CD4-positive, alpha-beta T cell (primary cell): ENCODE measurements at regions not wholly inside any gene's neighbourhood (a gene's known extent, or its start where the extent isn't known, plus 50 kb on each side); places are given as distances from the start of the nearest gene placed in this dataset.

Experiments used
- ATAC-seq: fragments of 200-7000 bp; cut with Tn5 transposase; one replicate; pipeline ENCODE4 v1.10.0; 2022; ENCODE audit warnings: mild to moderate bottlenecking; ENCODE audit not compliant: poor library complexity
- CTCF ChIA-PET: fragments of 350-600 bp; sonication (Branson Sonifier 250); formaldehyde crosslinking; loops from one replicate; lab custom pipeline; 2021; ENCODE audit warnings: antibody characterized with exemption, inconsistent platforms; lab: Charles Lee
- POLR2A ChIA-PET: fragments of 350-600 bp; sonication (Branson Sonifier 250); formaldehyde crosslinking; loops from one replicate; lab custom pipeline; 2021; ENCODE audit warnings: antibody characterized with exemption, inconsistent platforms; lab: Charles Lee
- DNase-seq, 14 experiments: peaks; one replicate each; pipeline ENCODE4 v3.0.0-alpha.2; 2013 to 2020; ENCODE audit warnings: mixed read lengths in 2 of 14
- H3K27ac ChIP-seq, 2 donors: one replicate each; pipeline versions ENCODE4 v1.5.1 to v1.7.0; 2013; ENCODE audit warnings: low read length in 2 of 2, low read depth in 1 of 2, mild to moderate bottlenecking in 1 of 2
- H3K27me3 ChIP-seq, 2 experiments: 1 replicate in 1 of 2; 2 replicates in 1 of 2; pipeline versions ENCODE4 v1.6.1 to v1.7.0; 2013; ENCODE audit warnings: low read length in 2 of 2, control low read depth in 1 of 2, mild to moderate bottlenecking in 1 of 2, moderate library complexity in 1 of 2; ENCODE audit not compliant: insufficient read depth in 2 of 2, control insufficient read depth in 1 of 2
- H3K36me3 ChIP-seq: one replicate; pipeline ENCODE4 v1.6.1; 2013; ENCODE audit warnings: low read length, control low read depth; ENCODE audit not compliant: insufficient read depth
- H3K4me1 ChIP-seq: one replicate; pipeline ENCODE4 v1.6.1; 2013; ENCODE audit warnings: low read length, control low read depth; ENCODE audit not compliant: insufficient read depth
- H3K4me3 ChIP-seq: one replicate; pipeline ENCODE4 v1.5.1; 2013; ENCODE audit warnings: mild to moderate bottlenecking, low read length, moderate library complexity
- H3K9me3 ChIP-seq, 2 experiments: 1 replicate in 1 of 2; 2 replicates in 1 of 2; pipeline versions ENCODE4 v1.6.1 to v1.7.0; 2013; ENCODE audit warnings: low read length in 2 of 2, mild to moderate bottlenecking in 2 of 2, control low read depth in 1 of 2, moderate library complexity in 1 of 2; ENCODE audit not compliant: control insufficient read depth in 1 of 2, insufficient read depth in 1 of 2
- H3K27ac Mint-ChIP-seq: one replicate; pipeline ENCODE4 v1.8.0; 2020; ENCODE audit warnings: mixed read lengths
- H3K27me3 Mint-ChIP-seq: one replicate; pipeline ENCODE4 v1.8.0; 2021; ENCODE audit warnings: mixed read lengths
- H3K36me3 Mint-ChIP-seq: one replicate; pipeline ENCODE4 v1.8.0; 2021; ENCODE audit warnings: low read depth, mixed read lengths
- H3K4me1 Mint-ChIP-seq: one replicate; pipeline ENCODE4 v1.8.0; 2021; ENCODE audit warnings: low read depth, mixed read lengths
- H3K4me3 Mint-ChIP-seq: one replicate; pipeline ENCODE4 v1.8.0; 2020; ENCODE audit warnings: mild to moderate bottlenecking, mixed read lengths
- H3K9me3 Mint-ChIP-seq: one replicate; pipeline ENCODE4 v1.8.0; 2020; ENCODE audit warnings: mixed read lengths
- CTCF ChIP-seq: fragments of 200-600 bp; IDR thresholded peaks from one replicate; pipeline ENCODE4 v1.8.0; 2022; ENCODE audit warnings: antibody characterized with exemption, mild to moderate bottlenecking
- intact Hi-C, 2 experiments: fragments of 100-400 bp; cut with DNase I in 1 of 2; cut with micrococcal nuclease in 1 of 2; formaldehyde crosslinking; loops; one replicate each; pipeline versions ENCODE4 v1.15.1 to v1.9.0; 2023 to 2025; cut with DNase I, micrococcal nuclease

GRCh38 chr7:50853311-50853710, 70.6 kb upstream of the GRB10 start:
- H3K27me3 ChIP-seq: peaks cover 0 to 3% of the 10 kb centered on the region in 2 experiments
- H3K4me1 Mint-ChIP-seq: no peaks in the 10 kb centered on the region
- ChIA-PET POLR2A (no interaction called here), CTCF (no interaction called here)
- H3K4me1 ChIP-seq: no peaks in the 10 kb centered on the region
- H3K4me3 Mint-ChIP-seq: no peak overlapping the region
- no peaks in the 10 kb centered on the region for H3K9me3 ChIP-seq
- H3K27ac Mint-ChIP-seq: no peak overlapping the region
- no peak overlapping the region for H3K4me3 ChIP-seq
- H3K27ac ChIP-seq: no peak overlapping the region
- H3K9me3 Mint-ChIP-seq: no peaks in the 10 kb centered on the region
- ATAC-seq (no peak), DNase-seq (no peak)
- intact Hi-C loops: no loop called here
- no peaks in the 10 kb centered on the region for H3K27me3 Mint-ChIP-seq
- H3K36me3 ChIP-seq: no peaks in the 10 kb centered on the region
- H3K36me3 Mint-ChIP-seq: no peaks in the 10 kb centered on the region
- TF ChIP-seq CTCF: no peak

GRCh38 chr7:50852901-50853300, 70.2 kb upstream of the GRB10 start:
- Mint-ChIP-seq H3K27me3 (no peaks in the 10 kb centered on the region), H3K36me3 (no peaks in the 10 kb centered on the region), H3K9me3 (no peaks in the 10 kb centered on the region), H3K4me3 (no peak overlapping the region), H3K27ac (no peak overlapping the region), H3K4me1 (no peaks in the 10 kb centered on the region)
- Histone ChIP-seq H3K27me3 (peaks cover 0 to 3% of the 10 kb centered on the region in 2 experiments), H3K4me1 (no peaks in the 10 kb centered on the region), H3K4me3 (no peak overlapping the region), H3K36me3 (no peaks in the 10 kb centered on the region), H3K27ac (no peak overlapping the region), H3K9me3 (no peaks in the 10 kb centered on the region)
- POLR2A ChIA-PET: no interaction called here
- intact Hi-C loops: no loop called here
- DNase-seq (no peak), ATAC-seq (no peak)
- CTCF ChIA-PET: no interaction called here
- no peak for TF ChIP-seq CTCF

- Mint-ChIP-seq H3K27ac (no peak overlapping the region), H3K36me3 (no peaks in the 10 kb centered on the region), H3K4me3 (no peak overlapping the region), H3K9me3 (no peaks in the 10 kb centered on the region), H3K4me1 (no peaks in the 10 kb centered on the region), H3K27me3 (no peaks in the 10 kb centered on the region)
- no peaks in the 10 kb centered on the region for H3K36me3 ChIP-seq
- ChIA-PET CTCF (no interaction called here), POLR2A (no interaction called here)
- ATAC-seq (no peak), DNase-seq (no peak)
- peaks cover 0 to 3% of the 10 kb centered on the region in 2 experiments for H3K27me3 ChIP-seq
- no peak overlapping the region for H3K27ac ChIP-seq
- intact Hi-C loops: no loop called here
- no peak for TF ChIP-seq CTCF
- H3K4me3 ChIP-seq: no peak overlapping the region
- H3K4me1 ChIP-seq: no peaks in the 10 kb centered on the region
- no peaks in the 10 kb centered on the region for H3K9me3 ChIP-seq
Observed at GRCh38 chr7:50851891-50852290, 69.2 kb upstream of the GRB10 start.
